ENCODE measurements at regions not wholly inside any gene's neighbourhood (a gene's known extent, or its start where the extent isn't known, plus 50 kb on each side); places are given as distances from the start of the nearest gene placed in this dataset.
"Not testable (repeated sequence)": the region's sequence is repeated elsewhere in the genome, so short reads cannot be mapped to it uniquely, and the experiment has no call there.

- DNase-seq: no peak
Measured at GRCh38 chr21:28579986-28580550, 412.6 kb downstream of the LTN1 start.

GRCh38 chr21:28568692-28569091 is 424.0 kb downstream of the LTN1 start:
- DNase-seq: no peak

- not testable (repeated sequence) for DNase-seq
Measured at GRCh38 chr21:28563933-28564332, 428.7 kb downstream of the LTN1 start.

- DNase-seq: no peak
Measured at GRCh38 chr21:28561772-28562171, 430.9 kb downstream of the LTN1 start.

- DNase-seq: no peak
Measured at GRCh38 chr21:28554660-28555475, 437.8 kb downstream of the LTN1 start.

GRCh38 chr21:28550057-28550825 is 442.4 kb downstream of the LTN1 start:
- DNase-seq: no peak

GRCh38 chr21:28548291-28548690 is 444.4 kb downstream of the LTN1 start:
- no peak for DNase-seq

GRCh38 chr21:28547766-28548165 is 444.9 kb downstream of the LTN1 start:
- DNase-seq: no peak

GRCh38 chr21:28543975-28544374 is 448.7 kb downstream of the LTN1 start:
- DNase-seq: no peak

- DNase-seq: no peak
Measured at GRCh38 chr21:28541371-28542112, 451.1 kb downstream of the LTN1 start.

GRCh38 chr21:28540514-28540913 is 452.2 kb downstream of the LTN1 start:
- DNase-seq: no peak

GRCh38 chr21:28539623-28539988 is 453.1 kb downstream of the LTN1 start:
- no peak for DNase-seq

GRCh38 chr21:28538987-28539622 is 453.6 kb downstream of the LTN1 start:
- no peak for DNase-seq

- DNase-seq: no peak
Measured at GRCh38 chr21:28537371-28538079, 455.2 kb downstream of the LTN1 start.

- DNase-seq: no peak
Measured at GRCh38 chr21:28532446-28532845, 460.2 kb downstream of the LTN1 start.

GRCh38 chr21:28523367-28523766 is 469.3 kb downstream of the LTN1 start:
- DNase-seq: no peak

GRCh38 chr21:28522014-28522799 is 470.5 kb downstream of the LTN1 start:
- DNase-seq: no peak

- no peak for DNase-seq
Measured at GRCh38 chr21:28518630-28519029, 474.0 kb downstream of the LTN1 start.

- peak; percentile 65 for DNase-seq
Measured at GRCh38 chr21:28516991-28517592, 475.6 kb downstream of the LTN1 start.

- DNase-seq: no peak
Measured at GRCh38 chr21:28516021-28516420, 476.7 kb downstream of the LTN1 start.

- DNase-seq: no peak
Measured at GRCh38 chr21:28513428-28513827, 479.2 kb downstream of the LTN1 start.

All from CD4-positive, alpha-beta T cell treated with Interleukin-12 subunit alpha and Interleukin-12 subunit beta, for 1 hour (primary cell).